Midbrain (tissue), 1 donor: ENCODE measurements at regions not wholly inside any gene's neighbourhood (a gene's known extent, or its start where the extent isn't known, plus 50 kb on each side); places are given as distances from the start of the nearest gene placed in this dataset.
"Not testable (repeated sequence)": the region's sequence is repeated elsewhere in the genome, so short reads cannot be mapped to it uniquely, and the experiment has no call there.

Experiments
- DNase-seq: peaks from one replicate; lab custom pipeline; 2025; lab: John Stamatoyannopoulos, UW

GRCh38 chr2:7530001-7530400 lies 612.8 kb downstream of the RNF144A start:
- DNase-seq = no peak

GRCh38 chr2:7539077-7539476 lies 621.9 kb downstream of the RNF144A start:
- DNase-seq = no peak

DNA sequence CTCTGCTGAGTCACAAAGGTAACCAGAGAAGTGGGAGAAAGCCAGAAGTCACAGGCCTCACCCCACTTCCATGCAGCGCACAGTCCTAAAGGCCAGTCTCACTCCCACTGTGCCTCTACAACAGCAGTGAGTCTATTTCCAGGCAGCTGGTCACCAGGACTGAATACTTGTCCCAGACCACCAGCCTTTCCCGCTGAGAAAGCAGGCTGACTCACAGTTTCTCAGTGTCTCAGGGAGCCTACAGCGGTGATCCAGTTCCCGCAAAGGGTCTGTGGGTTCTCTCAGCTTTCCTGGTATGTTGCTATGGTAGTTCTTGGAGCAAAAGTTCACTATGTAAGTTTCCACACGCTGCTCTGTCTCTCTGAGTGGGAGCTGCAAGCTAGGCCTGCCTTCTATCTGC lies 622.5 kb downstream of the RNF144A start:
- DNase-seq = no peak

GRCh38 chr2:7552825-7553570 lies 635.8 kb downstream of the RNF144A start:
- DNase-seq = no peak

DNA sequence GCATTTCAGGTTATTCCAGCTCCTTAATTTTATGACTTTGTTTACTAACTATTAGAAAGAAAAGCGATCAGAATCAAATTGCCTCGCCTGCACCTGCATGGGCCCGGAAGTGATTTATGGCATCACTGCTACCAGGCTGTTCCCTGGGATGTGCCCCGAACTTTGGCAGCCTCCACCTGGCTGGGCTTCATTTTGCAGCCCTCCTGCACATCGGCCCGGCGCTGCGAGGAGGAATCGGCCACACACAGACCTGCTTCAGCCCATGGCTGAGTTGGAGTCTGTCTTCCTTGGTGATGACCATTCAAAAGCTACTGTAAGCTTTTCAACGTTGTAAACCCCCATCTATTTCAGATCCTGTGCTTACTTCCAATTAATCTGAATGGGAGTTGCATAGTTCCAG lies 638.0 kb downstream of the RNF144A start:
- no peak for DNase-seq

DNA sequence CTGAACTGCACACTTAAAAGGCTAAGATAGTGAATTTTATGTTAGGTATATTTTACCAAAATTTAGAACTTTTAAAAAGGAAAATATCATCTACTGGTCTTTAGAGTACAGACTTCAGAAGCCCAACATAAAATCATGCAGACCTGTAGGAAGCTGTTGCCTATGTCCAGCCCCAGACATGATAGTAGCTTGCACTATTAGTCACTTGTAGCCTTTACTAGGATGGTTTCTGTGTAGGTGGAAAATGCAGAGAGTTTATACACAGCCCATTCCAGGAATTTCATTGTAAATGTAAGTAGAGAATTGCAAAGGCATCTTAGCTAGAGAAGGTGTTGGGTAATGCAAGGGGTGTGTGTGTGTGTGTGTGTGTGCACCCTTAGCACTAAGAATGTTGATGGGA lies 640.2 kb downstream of the RNF144A start:
- no peak for DNase-seq

- DNase-seq = no peak
These were observed 642.6 kb downstream of the RNF144A start for GRCh38 chr2:7559791-7560190.

- no peak for DNase-seq
These were observed 649.2 kb downstream of the RNF144A start for GRCh38 chr2:7566382-7566881.

DNA sequence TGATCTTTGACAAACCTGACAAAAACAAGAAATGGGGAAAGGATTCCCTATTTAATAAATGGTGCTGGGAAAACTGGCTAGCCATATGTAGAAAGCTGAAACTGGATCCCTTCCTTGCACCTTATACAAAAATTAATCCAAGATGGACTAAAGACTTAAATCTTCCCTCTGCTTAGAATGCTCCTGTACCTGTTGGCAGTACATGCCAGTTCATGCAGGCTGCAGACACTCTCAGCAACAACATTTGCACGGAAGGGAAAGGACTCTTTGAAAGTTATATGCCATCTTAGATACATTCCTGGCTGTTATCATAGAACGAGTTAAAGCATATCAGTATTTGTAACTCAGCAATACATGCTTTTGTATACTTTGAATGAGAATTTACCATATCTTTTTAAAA lies 649.9 kb downstream of the RNF144A start:
- not testable (repeated sequence) for DNase-seq

- no peak for DNase-seq
These were observed 650.4 kb downstream of the RNF144A start for GRCh38 chr2:7567646-7568045.

- no peak for DNase-seq
These were observed 653.0 kb downstream of the RNF144A start for GRCh38 chr2:7570247-7570646.

GRCh38 chr2:7571701-7572100 lies 654.5 kb downstream of the RNF144A start:
- no peak for DNase-seq

DNA sequence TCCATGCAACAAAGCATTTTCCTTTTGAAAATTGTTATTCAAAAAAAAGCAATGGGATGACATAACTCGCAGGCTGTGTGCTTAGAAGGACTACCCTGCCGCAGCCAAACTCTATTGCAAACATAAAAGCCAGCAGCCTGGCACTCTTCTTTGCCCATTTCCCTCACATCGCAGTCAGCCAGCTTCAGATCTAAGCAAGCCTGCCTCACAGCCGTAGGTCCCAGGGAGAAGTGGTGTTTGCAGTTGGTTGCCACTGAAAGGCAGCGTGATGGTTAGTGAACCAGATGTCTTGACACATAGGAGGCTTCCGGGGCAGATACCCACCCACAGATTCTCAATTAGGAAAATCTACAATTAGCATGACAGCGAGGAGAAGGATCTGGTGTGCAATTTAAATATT lies 655.2 kb downstream of the RNF144A start:
- DNase-seq = peak; percentile 4

GRCh38 chr2:7573166-7573825 lies 656.1 kb downstream of the RNF144A start:
- DNase-seq = no peak

- no peak for DNase-seq
These were observed 657.2 kb downstream of the RNF144A start for GRCh38 chr2:7574385-7574784.

GRCh38 chr2:7577769-7578168 lies 660.6 kb downstream of the RNF144A start:
- DNase-seq = no peak

DNA sequence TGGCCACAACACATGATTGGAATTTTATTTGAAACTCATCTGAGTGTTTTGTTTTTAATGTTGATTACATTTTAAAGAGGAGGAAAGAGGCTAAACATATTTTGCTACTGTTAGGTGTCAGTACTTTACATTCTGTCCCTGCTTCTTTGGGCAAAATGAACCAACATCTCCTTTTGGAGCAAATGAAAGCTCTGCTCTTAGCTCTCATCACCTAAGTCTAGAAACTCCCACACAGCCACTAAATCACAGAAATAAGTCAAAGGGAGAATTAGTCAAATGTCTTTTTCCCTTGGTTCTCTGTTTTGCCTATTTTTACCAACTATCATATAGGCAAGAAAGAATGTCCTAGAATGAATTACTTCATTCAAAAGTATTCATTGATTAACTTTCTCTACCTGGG lies 666.8 kb downstream of the RNF144A start:
- no peak for DNase-seq

GRCh38 chr2:7586898-7587297 lies 669.7 kb downstream of the RNF144A start:
- no peak for DNase-seq

GRCh38 chr2:7588295-7588694 lies 671.1 kb downstream of the RNF144A start:
- DNase-seq = no peak

DNA sequence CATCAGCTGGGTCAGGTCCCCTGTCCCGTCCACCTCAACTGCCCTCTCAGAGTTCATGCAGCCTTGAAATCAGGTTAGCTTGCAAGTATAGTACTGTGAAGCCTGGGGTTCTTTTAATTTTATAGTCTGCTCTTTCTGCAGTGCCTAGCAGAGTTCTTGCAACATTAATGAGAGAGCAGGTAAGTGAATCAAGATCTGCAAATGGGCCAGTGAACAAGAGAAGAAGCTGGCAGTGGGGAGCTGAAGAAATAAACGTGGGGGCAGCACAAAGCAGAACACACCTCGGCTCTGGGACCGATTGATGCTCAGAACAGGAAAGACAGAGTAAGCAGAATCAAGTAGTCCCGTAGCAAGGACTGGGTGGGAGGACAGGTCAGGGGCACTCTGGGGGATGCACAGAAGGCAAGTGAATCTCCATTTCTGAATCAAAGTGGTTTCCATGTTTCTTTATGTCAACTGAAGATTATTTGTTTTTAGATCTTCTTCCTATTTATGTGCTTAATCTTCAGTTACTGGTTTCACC lies 675.5 kb downstream of the RNF144A start:
- DNase-seq = no peak

- no peak for DNase-seq
These were observed 676.1 kb downstream of the RNF144A start for GRCh38 chr2:7593360-7593759.

DNA sequence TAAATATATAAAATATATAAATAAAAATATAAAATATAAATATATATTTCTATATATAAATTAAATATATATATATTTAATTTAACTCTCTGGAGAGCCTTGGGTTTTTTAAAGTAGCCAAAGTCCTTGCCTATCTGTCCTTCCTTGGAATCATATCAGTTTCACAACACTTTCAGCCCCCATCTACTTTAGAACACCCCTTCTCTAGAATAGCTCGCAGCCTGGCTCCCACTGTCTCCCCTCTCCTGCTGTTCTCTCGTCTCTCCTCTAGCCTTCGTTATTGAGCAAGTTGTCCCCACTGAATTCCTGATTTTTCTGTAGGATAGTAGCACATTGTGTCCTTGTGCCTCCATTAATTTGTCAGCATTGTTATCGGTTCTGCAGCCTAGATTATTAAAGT lies 677.0 kb downstream of the RNF144A start:
- no peak for DNase-seq

DNA sequence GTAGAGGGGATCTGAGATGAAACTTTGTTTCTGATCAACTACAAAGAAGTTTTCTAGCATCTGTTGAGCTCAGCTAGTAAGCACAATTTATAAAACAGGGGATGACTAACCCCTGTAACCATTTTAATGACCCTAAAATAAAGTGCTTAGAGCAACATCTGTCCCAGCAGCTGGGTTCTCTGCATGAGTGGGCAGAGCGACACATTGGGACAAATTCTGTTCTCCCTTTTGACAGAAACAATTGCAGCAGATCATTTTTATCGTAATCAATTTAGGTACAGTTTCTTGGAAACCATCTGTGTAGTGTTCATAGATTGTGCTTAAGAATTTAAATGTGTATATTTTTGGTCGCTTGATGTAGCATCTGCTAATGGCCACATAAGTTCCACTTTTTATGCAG lies 678.0 kb downstream of the RNF144A start:
- DNase-seq = no peak
